ENCODE measurements at regions not wholly inside any gene's neighbourhood (a gene's known extent, or its start where the extent isn't known, plus 50 kb on each side); places are given as distances from the start of the nearest gene placed in this dataset.

DNA sequence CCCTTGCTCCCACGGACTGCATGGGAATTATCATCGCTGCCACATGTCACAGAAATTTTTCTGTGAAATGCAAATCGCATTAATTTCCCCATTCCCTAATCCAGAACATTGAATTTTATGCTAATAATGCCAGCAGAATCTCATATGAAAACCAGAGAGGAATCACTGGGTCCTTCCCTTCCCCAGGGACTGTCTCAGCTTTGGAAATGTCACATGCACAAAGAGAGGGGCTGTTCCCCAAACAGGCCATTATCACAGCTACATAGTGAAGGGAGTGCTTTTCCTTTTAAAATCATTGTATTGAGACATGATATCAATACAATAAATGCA lies 954.5 kb downstream of the BRD1 start:
- TF ChIP-seq POLR2AphosphoS5 (IDR thresholded peaks at IDR 0.05; ENCODE audit: borderline replicate concordance, low read depth, low read length) (no peak), EZH2 (IDR thresholded peaks at IDR 0.05) (no peak), FOXP2 (optimal IDR thresholded peaks at IDR 0.05; ENCODE audit: control extremely low read depth, extremely low read length, insufficient read depth) (no peak)
